ENCODE measurements at regions not wholly inside any gene's neighbourhood (a gene's known extent, or its start where the extent isn't known, plus 50 kb on each side); places are given as distances from the start of the nearest gene placed in this dataset.

- Histone ChIP-seq H3K36me3 (no peaks in the 10 kb centered on the region), H3K27ac (no peak overlapping the region), H3K27me3 (no peaks in the 10 kb centered on the region), H3K4me1 (peaks cover 0 to 18% (median 0%) of the 10 kb centered on the region in 9 donors), H3K9me3 (peaks cover 0 to 5% (median 0%) of the 10 kb centered on the region in 11 donors), H3K4me3 (no peak overlapping the region)
- 72 to 87% methylated on average over 2 of the region's 2 CpGs for WGBS, 2 donors
- intact Hi-C loops (cut with DNase I): loop anchor here in 1 of 10 donors (10.0 kb wide), 1 partner anchor 142 kb away; no protein-coding TSS in a partner anchor
- no peak for DNase-seq
- TF ChIP-seq CTCF (IDR thresholded peaks at IDR 0.05): no peak
- peak in 5 of 8 donors; percentile 35 to 80 (median 69) for ATAC-seq
Measured at GRCh38 chr13:76672420-76672819, 213.8 kb downstream of the KCTD12 start.

- WGBS, 2 donors: 87 to 97% methylated on average over 5 of the region's 5 CpGs
- TF ChIP-seq CTCF (IDR thresholded peaks at IDR 0.05): no peak
- DNase-seq (no peak), ATAC-seq (no peak)
- H3K27me3 ChIP-seq: no peaks in the 10 kb centered on the region
- H3K4me1 ChIP-seq: peaks cover 0 to 18% (median 0%) of the 10 kb centered on the region in 9 donors
- H3K36me3 ChIP-seq: no peaks in the 10 kb centered on the region
- H3K27ac ChIP-seq: no peak overlapping the region
- H3K4me3 ChIP-seq: no peak overlapping the region
- H3K9me3 ChIP-seq: peaks cover 0 to 4% (median 0%) of the 10 kb centered on the region in 11 donors
- intact Hi-C loops (cut with DNase I): loop anchor here (5.0 to 10.0 kb wide), 5 partner anchors 154 to 239 kb away; partner anchors contain the start of gene KCTD12 (in 4 of the 10)
Measured at GRCh38 chr13:76668716-76669115, 217.5 kb downstream of the KCTD12 start.

- TF ChIP-seq CTCF (IDR thresholded peaks at IDR 0.05): no peak
- no peak for DNase-seq
- H3K36me3 ChIP-seq: no peaks in the 10 kb centered on the region
- no peaks in the 10 kb centered on the region for H3K27me3 ChIP-seq
- intact Hi-C loops (cut with DNase I): loop anchor here (5.0 to 10.0 kb wide), 5 partner anchors 154 to 239 kb away; partner anchors contain the start of gene KCTD12 (in 4 of the 10)
- H3K4me3 ChIP-seq: no peak overlapping the region
- peaks cover 0 to 18% (median 0%) of the 10 kb centered on the region in 9 donors for H3K4me1 ChIP-seq
- 66 to 73% methylated on average over 2 of the region's 2 CpGs for WGBS, 2 donors
- H3K9me3 ChIP-seq: no peaks in the 10 kb centered on the region
- H3K27ac ChIP-seq: no peak overlapping the region
- no peak for ATAC-seq
Measured at GRCh38 chr13:76668141-76668540, 218.1 kb downstream of the KCTD12 start.

- H3K9me3 ChIP-seq: no peaks in the 10 kb centered on the region
- H3K36me3 ChIP-seq: no peaks in the 10 kb centered on the region
- intact Hi-C loops (cut with DNase I): loop anchor here (1.0 to 10.0 kb wide), 7 partner anchors 155 to 240 kb away; partner anchors contain the start of gene KCTD12 (in 4 of the 10)
- no peak overlapping the region for H3K27ac ChIP-seq
- peak in 8 of 9 donors; percentile 18 to 66 (median 52) for TF ChIP-seq CTCF (IDR thresholded peaks at IDR 0.05)
- no peaks in the 10 kb centered on the region for H3K27me3 ChIP-seq
- H3K4me1 ChIP-seq: peaks cover 0 to 17% (median 0%) of the 10 kb centered on the region in 9 donors
- DNase-seq: peak in 1 of 2 donors; percentile 32
- no peak overlapping the region for H3K4me3 ChIP-seq
- peak in 7 of 8 donors; percentile 62 to 83 (median 72) for ATAC-seq
Measured at GRCh38 chr13:76667551-76667950, 218.7 kb downstream of the KCTD12 start.
